ENCODE measurements at regions not wholly inside any gene's neighbourhood (a gene's known extent, or its start where the extent isn't known, plus 50 kb on each side); places are given as distances from the start of the nearest gene placed in this dataset.
A peak's percentile ranks its signal among the peaks of the same experiment; 100 is the strongest.

DNA sequence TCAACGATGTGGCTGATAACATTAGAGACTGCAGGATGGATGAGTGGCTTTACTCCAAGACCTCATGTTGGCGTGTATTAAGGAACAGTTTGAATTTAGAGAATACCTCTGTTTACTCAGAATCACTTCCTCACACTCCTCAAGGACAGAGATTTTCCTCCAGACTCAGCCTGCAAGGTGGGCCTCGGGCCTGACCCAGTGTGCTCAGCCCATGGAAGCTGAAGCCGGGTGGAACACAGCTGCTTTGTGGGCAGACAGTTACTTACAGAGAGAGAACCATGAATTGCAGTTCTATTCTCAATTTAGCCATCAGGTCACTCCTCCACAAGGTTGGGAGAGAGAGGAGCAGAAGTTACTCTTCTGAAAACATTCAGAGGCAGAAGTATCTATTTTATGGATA is 135.8 kb downstream of the SNX19 start:
- no peaks in the 10 kb centered on the region for H3K9me3 ChIP-seq
- H3K4me1 ChIP-seq = no peaks in the 10 kb centered on the region
- no peak overlapping the region for H3K4me3 ChIP-seq
- no peak overlapping the region for H3K27ac ChIP-seq
- no peaks in the 10 kb centered on the region for H3K36me3 ChIP-seq
- 69 to 78% methylated on average over 4 of the region's 4 CpGs for WGBS, 2 donors (ENCODE audit: low coverage in 1 of 2)
- TF ChIP-seq POLR2AphosphoS5 (IDR thresholded peaks at IDR 0.05) (no peak), POLR2A (IDR thresholded peaks at IDR 0.05) (no peak), EP300 (IDR thresholded peaks at IDR 0.05; ENCODE audit: low read depth) (no peak)
- TF ChIP-seq, protein P1, sequence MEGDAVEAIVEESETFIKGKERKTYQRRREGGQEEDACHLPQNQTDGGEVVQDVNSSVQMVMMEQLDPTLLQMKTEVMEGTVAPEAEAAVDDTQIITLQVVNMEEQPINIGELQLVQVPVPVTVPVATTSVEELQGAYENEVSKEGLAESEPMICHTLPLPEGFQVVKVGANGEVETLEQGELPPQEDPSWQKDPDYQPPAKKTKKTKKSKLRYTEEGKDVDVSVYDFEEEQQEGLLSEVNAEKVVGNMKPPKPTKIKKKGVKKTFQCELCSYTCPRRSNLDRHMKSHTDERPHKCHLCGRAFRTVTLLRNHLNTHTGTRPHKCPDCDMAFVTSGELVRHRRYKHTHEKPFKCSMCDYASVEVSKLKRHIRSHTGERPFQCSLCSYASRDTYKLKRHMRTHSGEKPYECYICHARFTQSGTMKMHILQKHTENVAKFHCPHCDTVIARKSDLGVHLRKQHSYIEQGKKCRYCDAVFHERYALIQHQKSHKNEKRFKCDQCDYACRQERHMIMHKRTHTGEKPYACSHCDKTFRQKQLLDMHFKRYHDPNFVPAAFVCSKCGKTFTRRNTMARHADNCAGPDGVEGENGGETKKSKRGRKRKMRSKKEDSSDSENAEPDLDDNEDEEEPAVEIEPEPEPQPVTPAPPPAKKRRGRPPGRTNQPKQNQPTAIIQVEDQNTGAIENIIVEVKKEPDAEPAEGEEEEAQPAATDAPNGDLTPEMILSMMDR (IDR thresholded peaks at IDR 0.05) = no peak
- DNase-seq = no peak
- no peaks in the 10 kb centered on the region for H3K27me3 ChIP-seq
- intact Hi-C loops (cut with DNase I; ENCODE audit: low total_unique reads) (no loop called here), in situ Hi-C loops (cut with MboI; ENCODE audit: low pct_ligation_motif_present in 1 of 4, low pct_unique_long_range_greater_than_20kb in 1 of 4, low sequenced_read_pairs in 3 of 4) (no loop called here)

DNA sequence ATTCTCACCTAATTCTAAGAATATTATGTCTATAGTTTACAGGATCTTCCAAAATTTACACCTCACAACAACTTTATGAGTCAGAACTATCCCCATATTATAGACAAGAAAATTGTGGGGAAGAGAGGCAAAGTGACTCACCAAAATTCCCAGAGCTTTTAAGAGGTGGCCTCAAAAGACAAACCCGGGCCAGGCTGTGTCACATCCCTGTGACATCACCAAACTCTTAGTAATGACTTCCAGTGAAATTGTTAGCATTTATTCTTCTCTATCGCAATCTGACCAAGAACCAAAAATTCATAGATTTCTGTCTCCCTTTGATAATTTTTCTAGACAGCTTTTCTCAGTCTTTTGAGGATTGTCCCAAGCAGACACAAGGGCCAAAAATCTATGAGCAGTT is 134.3 kb downstream of the SNX19 start:
- peak overlapping the region in 2 of 4 donors; percentile 33 to 37 for H3K27ac ChIP-seq
- no peak for TF ChIP-seq POLR2A (IDR thresholded peaks at IDR 0.05)
- no peak for TF ChIP-seq POLR2AphosphoS5 (IDR thresholded peaks at IDR 0.05)
- TF ChIP-seq, protein P1 (IDR thresholded peaks at IDR 0.05) = no peak
- WGBS, 2 donors (ENCODE audit: low coverage in 1 of 2) = 61 to 65% methylated on average over 2 of the region's 2 CpGs

DNA sequence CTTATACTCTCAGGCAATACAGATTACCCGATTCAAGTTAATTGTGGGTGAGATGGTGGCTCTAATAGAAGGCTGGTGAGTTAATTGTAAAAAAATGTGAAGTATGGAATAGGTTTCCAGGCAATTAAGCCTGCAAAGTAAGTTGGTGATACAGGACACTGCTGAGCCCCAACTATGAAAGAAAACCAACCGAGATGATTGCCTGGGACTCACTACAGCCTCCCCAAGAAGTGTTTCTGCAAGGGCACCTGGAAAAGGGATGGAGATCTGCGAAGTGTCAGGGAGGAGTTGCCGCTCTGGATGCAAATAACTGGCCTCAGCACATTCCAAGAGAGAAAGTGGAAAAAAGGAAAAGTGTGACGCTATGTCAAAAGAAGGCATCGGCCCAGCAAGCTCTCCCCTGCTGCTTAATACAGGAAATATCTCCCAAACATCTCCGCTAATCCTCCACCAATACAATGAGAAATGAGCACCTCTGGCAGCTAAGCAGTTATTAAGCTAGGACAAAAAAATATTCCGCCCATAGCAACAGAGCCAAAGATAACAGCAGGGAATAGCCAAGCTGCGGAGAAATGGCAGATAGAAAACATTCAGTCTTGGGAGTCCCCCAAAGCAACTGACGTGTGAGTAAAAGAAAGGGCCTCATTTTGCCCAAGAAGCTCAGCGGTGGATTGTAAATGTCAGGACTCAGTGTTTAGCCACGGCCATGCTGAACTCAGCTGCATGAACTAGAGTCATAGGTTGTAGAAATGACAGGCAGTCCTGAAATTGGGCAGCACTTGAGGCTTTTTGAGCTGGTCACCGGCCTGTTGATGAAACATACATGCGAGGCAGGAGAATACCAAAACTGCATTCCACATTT is 133.7 kb downstream of the SNX19 start:
- intact Hi-C loops (cut with DNase I; ENCODE audit: low total_unique reads) = no loop called here
- DNase-seq = no peak
- WGBS, 2 donors (ENCODE audit: low coverage in 1 of 2) = 77 to 79% methylated on average over 6 to 14 of the region's 14 CpGs
- Histone ChIP-seq H3K27ac (peak overlapping the region in 2 of 4 donors; percentile 33 to 37), H3K36me3 (no peaks in the 10 kb centered on the region), H3K27me3 (no peaks in the 10 kb centered on the region), H3K4me1 (no peaks in the 10 kb centered on the region), H3K4me3 (no peak overlapping the region), H3K9me3 (no peaks in the 10 kb centered on the region)
- TF ChIP-seq POLR2A (IDR thresholded peaks at IDR 0.05) (no peak), EP300 (IDR thresholded peaks at IDR 0.05; ENCODE audit: low read depth) (no peak), POLR2AphosphoS5 (IDR thresholded peaks at IDR 0.05) (no peak)
- TF ChIP-seq, protein P1 (IDR thresholded peaks at IDR 0.05) = no peak
- in situ Hi-C loops (cut with MboI; ENCODE audit: low pct_ligation_motif_present in 1 of 4, low pct_unique_long_range_greater_than_20kb in 1 of 4, low sequenced_read_pairs in 3 of 4) = no loop called here

More for the DNA sequence above, 134.3 kb downstream of the SNX19 start:
- Histone ChIP-seq H3K4me1 (no peaks in the 10 kb centered on the region), H3K4me3 (no peak overlapping the region), H3K36me3 (no peaks in the 10 kb centered on the region), H3K27me3 (no peaks in the 10 kb centered on the region), H3K9me3 (no peaks in the 10 kb centered on the region)
- no peak for DNase-seq
- in situ Hi-C loops (cut with MboI; ENCODE audit: low pct_ligation_motif_present in 1 of 4, low pct_unique_long_range_greater_than_20kb in 1 of 4, low sequenced_read_pairs in 3 of 4) = no loop called here
- intact Hi-C loops (cut with DNase I; ENCODE audit: low total_unique reads) = no loop called here

DNA sequence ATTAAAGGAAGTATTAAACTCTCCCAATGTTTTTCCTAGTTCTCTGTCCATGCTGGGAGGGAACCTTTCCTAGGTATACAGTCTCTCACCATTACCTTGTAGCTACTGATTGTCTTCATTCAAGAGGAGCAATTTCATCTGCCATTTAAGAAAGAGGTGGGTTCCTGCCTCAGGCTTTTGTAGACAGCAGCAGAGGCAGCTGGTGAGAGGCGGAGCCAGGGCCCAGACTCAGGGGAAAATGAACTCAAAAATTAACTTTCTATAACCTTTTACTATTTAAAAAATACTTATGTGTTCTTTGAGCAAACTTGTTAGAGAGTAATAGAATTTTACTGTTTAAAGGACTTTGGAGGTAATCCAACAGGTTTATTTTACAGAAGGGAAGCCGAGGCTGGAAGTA is 133.0 kb downstream of the SNX19 start:
- Histone ChIP-seq H3K27me3 (no peaks in the 10 kb centered on the region), H3K9me3 (no peaks in the 10 kb centered on the region), H3K27ac (peak overlapping the region in 2 of 4 donors; percentile 33 to 37), H3K36me3 (no peaks in the 10 kb centered on the region), H3K4me3 (no peak overlapping the region), H3K4me1 (no peaks in the 10 kb centered on the region)
- in situ Hi-C loops (cut with MboI; ENCODE audit: low pct_ligation_motif_present in 1 of 4, low pct_unique_long_range_greater_than_20kb in 1 of 4, low sequenced_read_pairs in 3 of 4) = no loop called here
- TF ChIP-seq, protein P1 (IDR thresholded peaks at IDR 0.05) = no peak
- no peak for TF ChIP-seq POLR2AphosphoS5 (IDR thresholded peaks at IDR 0.05)
- no peak for TF ChIP-seq EP300 (IDR thresholded peaks at IDR 0.05; ENCODE audit: low read depth)
- TF ChIP-seq POLR2A (IDR thresholded peaks at IDR 0.05) = no peak
- no peak for DNase-seq
- intact Hi-C loops (cut with DNase I; ENCODE audit: low total_unique reads) = no loop called here
- WGBS, 2 donors (ENCODE audit: low coverage in 1 of 2) = 84 to 95% methylated on average over 2 of the region's 2 CpGs

Measured in transverse colon (tissue), 4 donors.